Uterus (tissue), 2 donors: ENCODE measurements at regions not wholly inside any gene's neighbourhood (a gene's known extent, or its start where the extent isn't known, plus 50 kb on each side); places are given as distances from the start of the nearest gene placed in this dataset.

Source experiments
- CTCF ChIP-seq, 4 experiments: fragments of 200-600 bp in 2 of 4; fragments of 450-650 bp in 2 of 4; sonication (generic) in 2 of 4; IDR thresholded peaks; one replicate each; pipeline ENCODE4 v1.5.1; 2016 to 2019; ENCODE audit warnings: antibody characterized with exemption in 4 of 4, mild to moderate bottlenecking in 2 of 4, moderate library complexity in 1 of 4
- POLR2A ChIP-seq, 2 donors: fragments of 450-650 bp; IDR thresholded peaks; one replicate each; pipeline ENCODE4 v1.6.1; 2016; ENCODE audit warnings: antibody characterized with exemption in 2 of 2, mild to moderate bottlenecking in 1 of 2, moderate library complexity in 1 of 2

- TF ChIP-seq CTCF (IDR thresholded peaks at IDR 0.05) (no peak), POLR2A (IDR thresholded peaks at IDR 0.05) (no peak)
Observed at GRCh38 chr13:62908321-62908720, 1492.7 kb upstream of the PCDH20 start.
